Vagina (tissue), 2 donors: ENCODE measurements at regions not wholly inside any gene's neighbourhood (a gene's known extent, or its start where the extent isn't known, plus 50 kb on each side); places are given as distances from the start of the nearest gene placed in this dataset.

ENCODE experiments used
- CTCF ChIP-seq, 3 experiments: fragments of 450-650 bp in 2 of 3; fragments of 200-600 bp in 1 of 3; sonication (generic) in 1 of 3; IDR thresholded peaks; one replicate each; pipeline ENCODE4 v1.5.1; 2017 to 2019; ENCODE audit warnings: antibody characterized with exemption in 3 of 3, mild to moderate bottlenecking in 2 of 3, moderate library complexity in 2 of 3
- POLR2A ChIP-seq, 2 donors: fragments of 450-650 bp; IDR thresholded peaks; one replicate each; pipeline ENCODE4 v1.6.1; 2017; ENCODE audit warnings: antibody characterized with exemption in 2 of 2, mild to moderate bottlenecking in 2 of 2, moderate library complexity in 2 of 2
- POLR2AphosphoS5 ChIP-seq, 2 donors: sonication (generic); formaldehyde crosslinking; IDR thresholded peaks; one replicate each; pipeline ENCODE4 v1.9.0; 2017; ENCODE audit warnings: antibody characterized with exemption in 2 of 2, mild to moderate bottlenecking in 2 of 2, low read depth in 1 of 2; ENCODE audit not compliant: insufficient read depth in 1 of 2

GRCh38 chr2:150255528-150255927, 231.9 kb downstream of the RND3 start:
- no peak for TF ChIP-seq POLR2A (IDR thresholded peaks at IDR 0.05)
- TF ChIP-seq CTCF (IDR thresholded peaks at IDR 0.05) = no peak
- TF ChIP-seq POLR2AphosphoS5 (IDR thresholded peaks at IDR 0.05; ENCODE audit: insufficient read depth in 1 of 2, low read depth in 1 of 2) = no peak
